GM23338 (cell line): ENCODE measurements at regions not wholly inside any gene's neighbourhood (a gene's known extent, or its start where the extent isn't known, plus 50 kb on each side); places are given as distances from the start of the nearest gene placed in this dataset.

Experiments used
- ATAC-seq: fragments of 200-7000 bp; cut with Tn5 transposase; 3 replicates; pipeline ENCODE4 v1.9.1; 2020
- DNase-seq: peaks from one replicate; pipeline ENCODE4 v3.0.0-alpha.2; 2015; ENCODE audit warnings: low spot score
- H2AFZ ChIP-seq: fragments of 200-600 bp; sonication (generic); 2 replicates; pipeline ENCODE4 v1.8.0; 2016; ENCODE audit warnings: antibody characterized with exemption, mild to moderate bottlenecking, moderate library complexity
- H3F3A ChIP-seq: fragments of 200-600 bp; sonication (generic); replicated peaks from 2 replicates; pipeline ENCODE4 v1.8.0; 2017; ENCODE audit warnings: antibody characterized with exemption, mixed run types, low read depth
- H3K27ac ChIP-seq: fragments of 200-600 bp; sonication (generic); 2 replicates; pipeline ENCODE4 v1.6.1; 2016; ENCODE audit warnings: low read depth
- H3K27me3 ChIP-seq: fragments of 200-600 bp; sonication (generic); 2 replicates; pipeline ENCODE4 v1.8.0; 2016; ENCODE audit warnings: mild to moderate bottlenecking, mixed run types, moderate library complexity; ENCODE audit not compliant: insufficient read depth
- H3K36me3 ChIP-seq: fragments of 200-600 bp; sonication (generic); 2 replicates; pipeline ENCODE4 v1.8.0; 2016; ENCODE audit warnings: mild to moderate bottlenecking; ENCODE audit not compliant: insufficient read depth
- H3K4me1 ChIP-seq: fragments of 200-600 bp; sonication (generic); 2 replicates; pipeline ENCODE4 v1.8.0; 2016; ENCODE audit warnings: mild to moderate bottlenecking, moderate library complexity; ENCODE audit not compliant: insufficient read depth
- H3K4me2 ChIP-seq: fragments of 200-600 bp; sonication (generic); 2 replicates; pipeline ENCODE4 v1.7.1; 2017; ENCODE audit warnings: mixed run types
- H3K4me3 ChIP-seq: fragments of 200-600 bp; sonication (generic); 2 replicates; pipeline ENCODE4 v1.6.1; 2016; ENCODE audit warnings: mixed run types
- H3K79me2 ChIP-seq: fragments of 200-600 bp; sonication (generic); replicated peaks from 2 replicates; pipeline ENCODE4 v1.8.0; 2017; ENCODE audit warnings: mild to moderate bottlenecking; ENCODE audit not compliant: insufficient read depth
- H3K9me2 ChIP-seq: fragments of 200-600 bp; sonication (generic); 2 replicates; pipeline ENCODE4 v1.8.0; 2017; ENCODE audit not compliant: insufficient read depth
- H4K20me1 ChIP-seq: fragments of 200-600 bp; sonication (generic); replicated peaks from 2 replicates; pipeline ENCODE4 v1.8.0; 2017; ENCODE audit warnings: mild to moderate bottlenecking; ENCODE audit not compliant: insufficient read depth
- H3K27ac Mint-ChIP-seq: 2 replicates; pipeline ENCODE4 v1.8.0; 2020; ENCODE audit warnings: inconsistent platforms, mild to moderate bottlenecking, moderate library complexity, mixed read lengths
- H3K27me3 Mint-ChIP-seq: 3 replicates; pipeline ENCODE4 v1.8.0; 2022; ENCODE audit warnings: low read depth, mild to moderate bottlenecking, moderate library complexity, mixed read lengths, inconsistent platforms; ENCODE audit not compliant: insufficient read depth, poor library complexity
- H3K36me3 Mint-ChIP-seq: 3 replicates; pipeline ENCODE4 v1.8.0; 2021; ENCODE audit warnings: low read depth, mild to moderate bottlenecking, inconsistent platforms, moderate library complexity, mixed read lengths
- H3K4me1 Mint-ChIP-seq: 3 replicates; pipeline ENCODE4 v1.8.0; 2020; ENCODE audit warnings: mild to moderate bottlenecking, inconsistent platforms, mixed read lengths
- H3K4me3 Mint-ChIP-seq: 3 replicates; pipeline ENCODE4 v1.8.0; 2021; ENCODE audit warnings: moderate library complexity, mild to moderate bottlenecking, inconsistent platforms, mixed read lengths
- H3K9me3 Mint-ChIP-seq: 3 replicates; pipeline ENCODE4 v1.8.0; 2020; ENCODE audit warnings: moderate library complexity, mild to moderate bottlenecking, inconsistent platforms, mixed read lengths
- CREB1 ChIP-seq: fragments of 250-450 bp; sonication (Bioruptor Pico); IDR thresholded peaks from 2 replicates; pipeline ENCODE4 v1.5.0; 2020; ENCODE audit warnings: low read depth, mild to moderate bottlenecking, moderate library complexity
- EZH2 ChIP-seq: fragments of 200-600 bp; sonication (generic); IDR thresholded peaks from one replicate; pipeline ENCODE4 v1.8.0; 2017; ENCODE audit warnings: antibody characterized with exemption, mild to moderate bottlenecking, low read depth; ENCODE audit not compliant: unreplicated experiment
- NANOG ChIP-seq: IDR thresholded peaks from 2 replicates; pipeline ENCODE4 v1.6.1; 2016; ENCODE audit warnings: antibody characterized with exemption, borderline replicate concordance
- POLR2AphosphoS5 ChIP-seq: IDR thresholded peaks from 2 replicates; pipeline ENCODE4 v1.6.1; 2016; ENCODE audit warnings: antibody characterized with exemption, low read depth
- TF ChIP-seq, protein P1 (sequence below): IDR thresholded peaks from one replicate; pipeline ENCODE4 v1.6.1; 2018; ENCODE audit warnings: antibody characterized with exemption; ENCODE audit not compliant: unreplicated experiment
- TF ChIP-seq, protein P2 (sequence below): IDR thresholded peaks from 2 replicates; pipeline ENCODE4 v1.6.1; 2016; ENCODE audit warnings: antibody characterized with exemption
- TF ChIP-seq, protein P3 (sequence below): fragments of 250-450 bp; sonication (Bioruptor Pico); IDR thresholded peaks from 2 replicates; pipeline ENCODE4 v1.5.0; 2020; ENCODE audit warnings: mild to moderate bottlenecking, moderate library complexity

DNA sequence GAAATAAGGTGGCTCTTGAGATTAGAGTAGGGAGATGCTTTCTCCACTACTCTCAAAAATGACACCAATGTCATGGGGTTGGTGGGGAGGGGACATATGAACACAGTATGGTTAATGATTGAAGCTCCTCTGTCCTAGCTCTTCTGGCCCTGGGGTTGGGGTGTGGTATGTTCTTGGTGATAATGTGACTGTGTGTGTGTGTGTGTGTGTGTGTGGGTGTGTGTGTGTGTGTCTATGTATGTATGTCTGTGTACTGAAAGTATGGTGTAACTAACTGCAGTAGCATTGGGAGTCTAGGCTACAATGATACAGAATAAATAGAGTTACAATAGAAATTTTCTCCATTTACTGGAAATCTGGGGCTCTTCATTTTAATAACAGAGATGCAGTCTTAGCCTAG is 121.0 kb upstream of the CD180 start:
- Histone ChIP-seq H3K4me2 (no peak overlapping the region), H3K4me1 (no peaks in the 10 kb centered on the region), H3K79me2 (no peaks in the 10 kb centered on the region), H4K20me1 (no peaks in the 10 kb centered on the region), H3F3A (no peaks in the 10 kb centered on the region), H2AFZ (no peak overlapping the region), H3K4me3 (no peak overlapping the region), H3K27me3 (no peaks in the 10 kb centered on the region), H3K9me2 (no peaks in the 10 kb centered on the region), H3K36me3 (no peaks in the 10 kb centered on the region), H3K27ac (no peak overlapping the region)
- H3K27me3 Mint-ChIP-seq: peaks cover 2% of the 10 kb centered on the region
- H3K4me3 Mint-ChIP-seq: no peak overlapping the region
- H3K4me1 Mint-ChIP-seq: no peaks in the 10 kb centered on the region
- ATAC-seq (no peak), DNase-seq (no peak)
- H3K36me3 Mint-ChIP-seq: no peaks in the 10 kb centered on the region
- H3K27ac Mint-ChIP-seq: no peak overlapping the region
- H3K9me3 Mint-ChIP-seq: peaks cover 11% of the 10 kb centered on the region; the same call in 2 of the 3 replicates
- TF ChIP-seq NANOG (no peak), POLR2AphosphoS5 (no peak), EZH2 (no peak), CREB1 (no peak)
- TF ChIP-seq, protein P1, sequence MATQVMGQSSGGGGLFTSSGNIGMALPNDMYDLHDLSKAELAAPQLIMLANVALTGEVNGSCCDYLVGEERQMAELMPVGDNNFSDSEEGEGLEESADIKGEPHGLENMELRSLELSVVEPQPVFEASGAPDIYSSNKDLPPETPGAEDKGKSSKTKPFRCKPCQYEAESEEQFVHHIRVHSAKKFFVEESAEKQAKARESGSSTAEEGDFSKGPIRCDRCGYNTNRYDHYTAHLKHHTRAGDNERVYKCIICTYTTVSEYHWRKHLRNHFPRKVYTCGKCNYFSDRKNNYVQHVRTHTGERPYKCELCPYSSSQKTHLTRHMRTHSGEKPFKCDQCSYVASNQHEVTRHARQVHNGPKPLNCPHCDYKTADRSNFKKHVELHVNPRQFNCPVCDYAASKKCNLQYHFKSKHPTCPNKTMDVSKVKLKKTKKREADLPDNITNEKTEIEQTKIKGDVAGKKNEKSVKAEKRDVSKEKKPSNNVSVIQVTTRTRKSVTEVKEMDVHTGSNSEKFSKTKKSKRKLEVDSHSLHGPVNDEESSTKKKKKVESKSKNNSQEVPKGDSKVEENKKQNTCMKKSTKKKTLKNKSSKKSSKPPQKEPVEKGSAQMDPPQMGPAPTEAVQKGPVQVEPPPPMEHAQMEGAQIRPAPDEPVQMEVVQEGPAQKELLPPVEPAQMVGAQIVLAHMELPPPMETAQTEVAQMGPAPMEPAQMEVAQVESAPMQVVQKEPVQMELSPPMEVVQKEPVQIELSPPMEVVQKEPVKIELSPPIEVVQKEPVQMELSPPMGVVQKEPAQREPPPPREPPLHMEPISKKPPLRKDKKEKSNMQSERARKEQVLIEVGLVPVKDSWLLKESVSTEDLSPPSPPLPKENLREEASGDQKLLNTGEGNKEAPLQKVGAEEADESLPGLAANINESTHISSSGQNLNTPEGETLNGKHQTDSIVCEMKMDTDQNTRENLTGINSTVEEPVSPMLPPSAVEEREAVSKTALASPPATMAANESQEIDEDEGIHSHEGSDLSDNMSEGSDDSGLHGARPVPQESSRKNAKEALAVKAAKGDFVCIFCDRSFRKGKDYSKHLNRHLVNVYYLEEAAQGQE: no peak
- TF ChIP-seq, protein P2, sequence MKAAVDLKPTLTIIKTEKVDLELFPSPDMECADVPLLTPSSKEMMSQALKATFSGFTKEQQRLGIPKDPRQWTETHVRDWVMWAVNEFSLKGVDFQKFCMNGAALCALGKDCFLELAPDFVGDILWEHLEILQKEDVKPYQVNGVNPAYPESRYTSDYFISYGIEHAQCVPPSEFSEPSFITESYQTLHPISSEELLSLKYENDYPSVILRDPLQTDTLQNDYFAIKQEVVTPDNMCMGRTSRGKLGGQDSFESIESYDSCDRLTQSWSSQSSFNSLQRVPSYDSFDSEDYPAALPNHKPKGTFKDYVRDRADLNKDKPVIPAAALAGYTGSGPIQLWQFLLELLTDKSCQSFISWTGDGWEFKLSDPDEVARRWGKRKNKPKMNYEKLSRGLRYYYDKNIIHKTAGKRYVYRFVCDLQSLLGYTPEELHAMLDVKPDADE: no peak
- TF ChIP-seq, protein P3, sequence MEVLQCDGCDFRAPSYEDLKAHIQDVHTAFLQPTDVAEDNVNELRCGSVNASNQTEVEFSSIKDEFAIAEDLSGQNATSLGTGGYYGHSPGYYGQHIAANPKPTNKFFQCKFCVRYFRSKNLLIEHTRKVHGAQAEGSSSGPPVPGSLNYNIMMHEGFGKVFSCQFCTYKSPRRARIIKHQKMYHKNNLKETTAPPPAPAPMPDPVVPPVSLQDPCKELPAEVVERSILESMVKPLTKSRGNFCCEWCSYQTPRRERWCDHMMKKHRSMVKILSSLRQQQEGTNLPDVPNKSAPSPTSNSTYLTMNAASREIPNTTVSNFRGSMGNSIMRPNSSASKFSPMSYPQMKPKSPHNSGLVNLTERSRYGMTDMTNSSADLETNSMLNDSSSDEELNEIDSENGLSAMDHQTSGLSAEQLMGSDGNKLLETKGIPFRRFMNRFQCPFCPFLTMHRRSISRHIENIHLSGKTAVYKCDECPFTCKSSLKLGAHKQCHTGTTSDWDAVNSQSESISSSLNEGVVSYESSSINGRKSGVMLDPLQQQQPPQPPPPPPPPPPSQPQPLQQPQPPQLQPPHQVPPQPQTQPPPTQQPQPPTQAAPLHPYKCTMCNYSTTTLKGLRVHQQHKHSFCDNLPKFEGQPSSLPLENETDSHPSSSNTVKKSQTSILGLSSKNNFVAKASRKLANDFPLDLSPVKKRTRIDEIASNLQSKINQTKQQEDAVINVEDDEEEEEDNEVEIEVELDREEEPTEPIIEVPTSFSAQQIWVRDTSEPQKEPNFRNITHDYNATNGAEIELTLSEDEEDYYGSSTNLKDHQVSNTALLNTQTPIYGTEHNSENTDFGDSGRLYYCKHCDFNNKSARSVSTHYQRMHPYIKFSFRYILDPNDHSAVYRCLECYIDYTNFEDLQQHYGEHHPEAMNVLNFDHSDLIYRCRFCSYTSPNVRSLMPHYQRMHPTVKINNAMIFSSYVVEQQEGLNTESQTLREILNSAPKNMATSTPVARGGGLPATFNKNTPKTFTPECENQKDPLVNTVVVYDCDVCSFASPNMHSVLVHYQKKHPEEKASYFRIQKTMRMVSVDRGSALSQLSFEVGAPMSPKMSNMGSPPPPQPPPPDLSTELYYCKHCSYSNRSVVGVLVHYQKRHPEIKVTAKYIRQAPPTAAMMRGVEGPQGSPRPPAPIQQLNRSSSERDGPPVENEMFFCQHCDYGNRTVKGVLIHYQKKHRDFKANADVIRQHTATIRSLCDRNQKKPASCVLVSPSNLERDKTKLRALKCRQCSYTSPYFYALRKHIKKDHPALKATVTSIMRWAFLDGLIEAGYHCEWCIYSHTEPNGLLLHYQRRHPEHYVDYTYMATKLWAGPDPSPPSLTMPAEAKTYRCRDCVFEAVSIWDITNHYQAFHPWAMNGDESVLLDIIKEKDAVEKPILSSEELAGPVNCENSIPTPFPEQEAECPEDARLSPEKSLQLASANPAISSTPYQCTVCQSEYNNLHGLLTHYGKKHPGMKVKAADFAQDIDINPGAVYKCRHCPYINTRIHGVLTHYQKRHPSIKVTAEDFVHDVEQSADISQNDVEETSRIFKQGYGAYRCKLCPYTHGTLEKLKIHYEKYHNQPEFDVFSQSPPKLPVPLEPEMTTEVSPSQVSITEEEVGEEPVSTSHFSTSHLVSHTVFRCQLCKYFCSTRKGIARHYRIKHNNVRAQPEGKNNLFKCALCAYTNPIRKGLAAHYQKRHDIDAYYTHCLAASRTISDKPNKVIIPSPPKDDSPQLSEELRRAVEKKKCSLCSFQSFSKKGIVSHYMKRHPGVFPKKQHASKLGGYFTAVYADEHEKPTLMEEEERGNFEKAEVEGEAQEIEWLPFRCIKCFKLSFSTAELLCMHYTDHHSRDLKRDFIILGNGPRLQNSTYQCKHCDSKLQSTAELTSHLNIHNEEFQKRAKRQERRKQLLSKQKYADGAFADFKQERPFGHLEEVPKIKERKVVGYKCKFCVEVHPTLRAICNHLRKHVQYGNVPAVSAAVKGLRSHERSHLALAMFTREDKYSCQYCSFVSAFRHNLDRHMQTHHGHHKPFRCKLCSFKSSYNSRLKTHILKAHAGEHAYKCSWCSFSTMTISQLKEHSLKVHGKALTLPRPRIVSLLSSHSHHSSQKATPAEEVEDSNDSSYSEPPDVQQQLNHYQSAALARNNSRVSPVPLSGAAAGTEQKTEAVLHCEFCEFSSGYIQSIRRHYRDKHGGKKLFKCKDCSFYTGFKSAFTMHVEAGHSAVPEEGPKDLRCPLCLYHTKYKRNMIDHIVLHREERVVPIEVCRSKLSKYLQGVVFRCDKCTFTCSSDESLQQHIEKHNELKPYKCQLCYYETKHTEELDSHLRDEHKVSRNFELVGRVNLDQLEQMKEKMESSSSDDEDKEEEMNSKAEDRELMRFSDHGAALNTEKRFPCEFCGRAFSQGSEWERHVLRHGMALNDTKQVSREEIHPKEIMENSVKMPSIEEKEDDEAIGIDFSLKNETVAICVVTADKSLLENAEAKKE (CRISPR knock-in tag): no peak
